A549 (cell line): ENCODE measurements at regions not wholly inside any gene's neighbourhood (a gene's known extent, or its start where the extent isn't known, plus 50 kb on each side); places are given as distances from the start of the nearest gene placed in this dataset.

Experiments used
- ATAC-seq, 2 experiments: fragments of 200-7000 bp in 1 of 2; fragments of >200 bp in 1 of 2; cut with Nextera tagmentation in 1 of 2; cut with Tn5 transposase in 1 of 2; 3 replicates each; pipeline versions ENCODE4 v1.8.0 to v1.9.1; 2018 to 2020; ENCODE audit warnings: mild to moderate bottlenecking in 1 of 2, moderate library complexity in 1 of 2
- CTCF ChIA-PET: fragments of 300-600 bp; sonication (Branson Sonifier 250); formaldehyde crosslinking; extraction: SDS; loops from one replicate; lab custom pipeline; 2021; ENCODE audit warnings: antibody characterized with exemption, inconsistent platforms; lab: Yijun Ruan, JAX
- POLR2A ChIA-PET: fragments of 350-600 bp; formaldehyde crosslinking; extraction: SDS; loops from one replicate; lab custom pipeline; 2021; ENCODE audit warnings: antibody characterized with exemption, inconsistent platforms; lab: Yijun Ruan, JAX
- DNase-seq, 2 experiments: peaks; one replicate each; pipeline versions ENCODE4 v3.0.0 to v3.0.0-alpha.2; 2011 to 2016; ENCODE audit warnings: low read depth in 1 of 2, low spot score in 1 of 2
- FAIRE-seq: peaks from 2 replicates; lab custom pipeline; 2011; peaks lifted over from hg19 to GRCh38; lab: Jason Lieb, UNC
- H3K27ac ChIP-seq, 2 experiments: fragments of >200 bp; sonication (Bioruptor Twin); formaldehyde crosslinking; 3 replicates each; pipeline ENCODE4 v1.5.1; 2016 to 2017
- H3K4me1 ChIP-seq: fragments of >200 bp; sonication (Bioruptor Twin); formaldehyde crosslinking; 3 replicates; pipeline ENCODE4 v1.6.1; 2016
- H3K4me2 ChIP-seq: fragments of >200 bp; sonication (Bioruptor Twin); formaldehyde crosslinking; 3 replicates; pipeline ENCODE4 v1.6.1; 2016
- H3K4me3 ChIP-seq: fragments of >200 bp; sonication (Bioruptor Twin); formaldehyde crosslinking; 3 replicates; pipeline ENCODE4 v1.5.1; 2016
- H3K9me3 ChIP-seq: fragments of >200 bp; sonication (Bioruptor Twin); formaldehyde crosslinking; 3 replicates; pipeline ENCODE4 v1.6.1; 2016
- ATOH8 ChIP-seq: fragments of 250-450 bp; sonication (Bioruptor Pico); IDR thresholded peaks from 2 replicates; pipeline ENCODE4 v1.5.0; 2020; ENCODE audit warnings: low read depth, mild to moderate bottlenecking, moderate library complexity
- BCL3 ChIP-seq: fragments of >200 bp; sonication (Bioruptor Twin); formaldehyde crosslinking; IDR thresholded peaks from 3 replicates; pipeline ENCODE4 v1.6.1; 2016
- CBX2 ChIP-seq: fragments of 200-600 bp; sonication (generic); IDR thresholded peaks from 2 replicates; pipeline ENCODE4 v1.6.1; 2016; ENCODE audit warnings: low read depth, mild to moderate bottlenecking, borderline replicate concordance
- CTCF ChIP-seq: fragments of >200 bp; sonication (Bioruptor Twin); formaldehyde crosslinking; IDR thresholded peaks from 3 replicates; pipeline ENCODE4 v1.5.1; 2016
- EHF ChIP-seq: fragments of 250-450 bp; sonication (Bioruptor Pico); IDR thresholded peaks from 2 replicates; pipeline ENCODE4 v1.5.0; 2020; ENCODE audit warnings: mild to moderate bottlenecking
- EHMT2 ChIP-seq: fragments of 200-600 bp; sonication (generic); IDR thresholded peaks from 2 replicates; pipeline ENCODE4 v1.6.1; 2016; ENCODE audit warnings: antibody characterized with exemption, low read depth, mild to moderate bottlenecking, moderate library complexity
- ELK1 ChIP-seq: fragments of 150-350 bp; IDR thresholded peaks from 2 replicates; pipeline ENCODE4 v1.6.1; 2014; ENCODE audit warnings: low read depth, mild to moderate bottlenecking, low read length
- ESRRA ChIP-seq: fragments of 150-350 bp; IDR thresholded peaks from 2 replicates; pipeline ENCODE4 v1.6.1; 2014; ENCODE audit warnings: mild to moderate bottlenecking, low read length, borderline replicate concordance
- GATA3 ChIP-seq: IDR thresholded peaks from 2 replicates; pipeline ENCODE4 v1.6.1; 2012; ENCODE audit warnings: borderline replicate concordance
- HEYL ChIP-seq: fragments of 250-450 bp; sonication (Bioruptor Pico); IDR thresholded peaks from 2 replicates; pipeline ENCODE4 v1.8.0; 2021; ENCODE audit warnings: mild to moderate bottlenecking, moderate library complexity
- HOXA7 ChIP-seq: fragments of 250-450 bp; sonication (Bioruptor Pico); IDR thresholded peaks from 2 replicates; pipeline ENCODE4 v1.5.0; 2020; ENCODE audit warnings: mild to moderate bottlenecking, moderate library complexity
- HOXB13 ChIP-seq: fragments of 250-450 bp; sonication (Bioruptor Pico); IDR thresholded peaks from 2 replicates; pipeline ENCODE4 v1.5.0; 2020; ENCODE audit warnings: low read depth, mild to moderate bottlenecking, moderate library complexity
- HOXB5 ChIP-seq: fragments of 250-450 bp; sonication (Bioruptor Pico); IDR thresholded peaks from 2 replicates; pipeline ENCODE4 v1.5.0; 2020; ENCODE audit warnings: mild to moderate bottlenecking, moderate library complexity
- JUN ChIP-seq, 2 experiments: fragments of >200 bp; sonication (Bioruptor Twin); formaldehyde crosslinking; IDR thresholded peaks; 2 replicates in 1 of 2; 3 replicates in 1 of 2; pipeline ENCODE4 v1.6.1; 2016 to 2017
- MAFK ChIP-seq: fragments of 450-650 bp; IDR thresholded peaks from 2 replicates; pipeline ENCODE4 v1.6.1; 2014; ENCODE audit not compliant: partially characterized antibody
- MAX ChIP-seq: IDR thresholded peaks from 2 replicates; pipeline ENCODE4 v1.6.1; 2012
- NPAS2 ChIP-seq: fragments of 250-450 bp; sonication (Bioruptor Pico); IDR thresholded peaks from 2 replicates; pipeline ENCODE4 v1.8.0; 2022; ENCODE audit warnings: mild to moderate bottlenecking, moderate library complexity, borderline replicate concordance
- NR3C1 ChIP-seq: fragments of >200 bp; sonication (Bioruptor Twin); formaldehyde crosslinking; IDR thresholded peaks from 3 replicates; pipeline ENCODE4 v1.6.1; 2017
- POLR2A ChIP-seq: IDR thresholded peaks from 2 replicates; pipeline ENCODE4 v1.6.1; 2012; ENCODE audit warnings: mild to moderate bottlenecking, low read length
- POLR2AphosphoS2 ChIP-seq: conservative IDR thresholded peaks from 2 replicates; pipeline ENCODE4 v1.6.1; 2012; ENCODE audit warnings: low read length, improper control_type of control experiment, inconsistent platforms
- RARB ChIP-seq: fragments of 250-450 bp; sonication (Bioruptor Pico); IDR thresholded peaks from 2 replicates; pipeline ENCODE4 v1.8.0; 2021; ENCODE audit warnings: mild to moderate bottlenecking, moderate library complexity
- REST ChIP-seq: fragments of 200-600 bp; sonication (generic); IDR thresholded peaks from 2 replicates; pipeline ENCODE4 v1.6.1; 2016; ENCODE audit warnings: antibody characterized with exemption, mild to moderate bottlenecking, moderate library complexity
- RFX5 ChIP-seq: fragments of 450-650 bp; IDR thresholded peaks from 2 replicates; pipeline ENCODE4 v1.7.1; 2014; ENCODE audit warnings: antibody characterized with exemption, mild to moderate bottlenecking, moderate library complexity
- RNF2 ChIP-seq: fragments of 200-600 bp; sonication (generic); IDR thresholded peaks from 2 replicates; pipeline ENCODE4 v1.6.1; 2016; ENCODE audit warnings: low read depth, mild to moderate bottlenecking, antibody characterized with exemption, moderate library complexity, borderline replicate concordance
- SREBF2 ChIP-seq: fragments of 450-650 bp; IDR thresholded peaks from 2 replicates; pipeline ENCODE4 v1.6.1; 2014; ENCODE audit warnings: mild to moderate bottlenecking, moderate library complexity
- TFCP2L1 ChIP-seq: fragments of 250-450 bp; sonication (Bioruptor Pico); IDR thresholded peaks from 2 replicates; pipeline ENCODE4 v1.5.0; 2021; ENCODE audit warnings: mild to moderate bottlenecking
- ZC3H11A ChIP-seq: fragments of 450-650 bp; IDR thresholded peaks from 2 replicates; pipeline ENCODE4 v1.6.1; 2014; ENCODE audit warnings: antibody characterized with exemption, mild to moderate bottlenecking
- ZFP36 ChIP-seq: fragments of 450-650 bp; IDR thresholded peaks from 2 replicates; pipeline ENCODE4 v1.6.1; 2014; ENCODE audit warnings: borderline replicate concordance; ENCODE audit not compliant: partially characterized antibody
- whole genome bisulfite sequencing: methylation state at CpG from one replicate; pipeline ENCODE4 v1.1.6; 2017; ENCODE audit errors: missing lambda C conversion rate; 5-methylcytosine and 5-hydroxymethylcytosine counted together

GRCh38 chr6:96687121-96687520 lies 124.2 kb downstream of the FHL5 start:
- TF ChIP-seq ATOH8 = no peak
- TF ChIP-seq TFCP2L1 = no peak
- no peak for TF ChIP-seq SREBF2
- no peak for TF ChIP-seq RARB (CRISPR knock-in tag)
- TF ChIP-seq RFX5 = no peak
- TF ChIP-seq HEYL = no peak
- no peak for TF ChIP-seq BCL3
- no peak for TF ChIP-seq EHMT2
- TF ChIP-seq HOXB5 (CRISPR knock-in tag) = no peak
- TF ChIP-seq CBX2 = no peak
- TF ChIP-seq HOXB13 (CRISPR knock-in tag) = no peak
- no peak for TF ChIP-seq NR3C1
- TF ChIP-seq GATA3 = no peak
- no peak for TF ChIP-seq ZFP36
- TF ChIP-seq POLR2A = no peak
- H3K27ac ChIP-seq = no peak overlapping the region
- no peak for FAIRE-seq
- no peak overlapping the region for H3K4me3 ChIP-seq
- ATAC-seq = no peak
- H3K4me1 ChIP-seq = no peaks in the 10 kb centered on the region
- ChIA-PET POLR2A (no interaction called here), CTCF (no interaction called here)
- no peak for DNase-seq
- H3K4me2 ChIP-seq = no peak overlapping the region
- no peaks in the 10 kb centered on the region for H3K9me3 ChIP-seq
- WGBS = 8% methylated on average over 1 of the region's 1 CpG

GRCh38 chr6:96685702-96686101 lies 122.8 kb downstream of the FHL5 start:
- Histone ChIP-seq H3K4me1 (no peaks in the 10 kb centered on the region), H3K4me2 (no peak overlapping the region), H3K27ac (no peak overlapping the region), H3K4me3 (no peak overlapping the region), H3K9me3 (no peaks in the 10 kb centered on the region)
- CTCF ChIA-PET = no interaction called here
- ATAC-seq (no peak), DNase-seq (no peak), FAIRE-seq (no peak)
- POLR2A ChIA-PET = no interaction called here
- no peak for TF ChIP-seq MAFK
- TF ChIP-seq POLR2AphosphoS2 = no peak
- TF ChIP-seq RFX5 = no peak
- TF ChIP-seq RNF2 = no peak
- TF ChIP-seq ELK1 = no peak
- TF ChIP-seq NPAS2 (CRISPR knock-in tag) = no peak
- TF ChIP-seq CTCF = no peak
- no peak for TF ChIP-seq REST
- no peak for TF ChIP-seq ESRRA
- TF ChIP-seq EHF = no peak
- no peak for TF ChIP-seq JUN (IDR thresholded peaks at IDR 0.05)
- TF ChIP-seq HOXA7 (CRISPR knock-in tag) = no peak
- TF ChIP-seq ZC3H11A = no peak
- TF ChIP-seq MAX = no peak
- 5% methylated on average over 2 of the region's 2 CpGs for WGBS
